Upper lobe of right lung (tissue), 1 donor: ENCODE measurements at regions not wholly inside any gene's neighbourhood (a gene's known extent, or its start where the extent isn't known, plus 50 kb on each side); places are given as distances from the start of the nearest gene placed in this dataset.

Experiments used
- ATAC-seq: fragments of 200-7000 bp; cut with Tn5 transposase; one replicate; pipeline ENCODE4 v1.9.1; 2020; ENCODE audit warnings: mild to moderate bottlenecking, moderate library complexity
- DNase-seq: peaks from one replicate; pipeline ENCODE4 v3.0.0-alpha.2; 2020
- H3K27ac ChIP-seq: fragments of 200-600 bp; one replicate; pipeline ENCODE4 v1.8.0; 2022
- H3K27me3 ChIP-seq: fragments of 200-600 bp; one replicate; pipeline ENCODE4 v1.8.0; 2022; ENCODE audit warnings: mild to moderate bottlenecking
- H3K36me3 ChIP-seq: fragments of 200-600 bp; one replicate; pipeline ENCODE4 v1.8.0; 2022
- H3K4me1 ChIP-seq: fragments of 200-600 bp; one replicate; pipeline ENCODE4 v1.8.0; 2022
- H3K4me3 ChIP-seq: fragments of 200-600 bp; one replicate; pipeline ENCODE4 v1.8.0; 2022; ENCODE audit warnings: mild to moderate bottlenecking
- H3K9me3 ChIP-seq: fragments of 200-600 bp; one replicate; pipeline ENCODE4 v1.8.0; 2022
- CTCF ChIP-seq: fragments of 200-600 bp; IDR thresholded peaks from one replicate; pipeline ENCODE4 v1.8.0; 2022; ENCODE audit warnings: antibody characterized with exemption
- intact Hi-C: fragments of 100-400 bp; cut with DNase I; formaldehyde crosslinking; loops from one replicate; pipeline ENCODE4 v1.11.0; 2022
- donor health status: DM: no; HTN: yes; CAD: no; lungs with severe emphysema.

DNA sequence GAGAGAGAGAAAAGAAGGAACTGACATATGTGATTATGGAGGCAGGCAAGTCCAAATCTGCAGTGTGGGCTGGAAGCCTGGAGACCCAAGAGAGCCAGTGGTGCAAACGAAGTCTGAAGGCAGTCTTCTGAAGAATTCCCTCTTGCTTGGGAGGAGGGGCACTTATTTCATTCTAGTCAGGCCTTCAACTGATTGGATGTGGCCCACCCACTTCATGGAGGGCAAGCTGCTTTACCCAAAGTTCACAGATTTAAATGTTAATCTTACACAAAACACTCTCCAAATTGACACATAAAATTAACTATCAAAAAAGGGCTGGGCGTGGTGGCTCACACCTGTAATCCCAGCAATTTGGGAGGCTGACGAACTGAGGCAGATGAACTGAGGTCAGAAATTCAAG is 103.5 kb upstream of the RAB3GAP2 start:
- intact Hi-C loops = no loop called here
- DNase-seq (no peak), ATAC-seq (no peak)
- H3K27me3 ChIP-seq = no peaks in the 10 kb centered on the region
- no peak overlapping the region for H3K27ac ChIP-seq
- no peak for TF ChIP-seq CTCF
- H3K4me3 ChIP-seq = no peak overlapping the region
- no peaks in the 10 kb centered on the region for H3K9me3 ChIP-seq
- no peaks in the 10 kb centered on the region for H3K4me1 ChIP-seq
- no peaks in the 10 kb centered on the region for H3K36me3 ChIP-seq

DNA sequence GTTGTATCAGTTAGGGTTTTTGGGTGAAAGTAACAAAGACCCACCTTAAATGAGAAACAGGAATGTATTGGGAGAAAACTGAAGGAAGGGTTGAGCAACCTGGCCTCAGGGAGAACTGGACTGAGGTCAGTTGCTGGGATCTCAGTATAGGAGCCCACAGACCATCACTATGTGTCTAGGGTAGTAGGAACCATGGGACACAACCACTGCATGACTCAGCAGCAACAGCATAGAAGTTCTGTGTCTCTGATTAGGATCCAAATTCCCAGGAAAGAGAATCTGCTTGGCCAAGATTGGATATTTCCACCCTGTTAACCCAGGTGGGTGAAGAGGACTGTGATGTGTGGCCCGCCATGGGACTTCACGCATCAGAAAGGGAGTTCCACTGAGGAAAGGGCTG is 102.2 kb upstream of the RAB3GAP2 start:
- no peak overlapping the region for H3K4me3 ChIP-seq
- no peak for DNase-seq
- no peak for TF ChIP-seq CTCF
- H3K36me3 ChIP-seq = no peaks in the 10 kb centered on the region
- H3K4me1 ChIP-seq = no peaks in the 10 kb centered on the region
- intact Hi-C loops = no loop called here
- no peaks in the 10 kb centered on the region for H3K9me3 ChIP-seq
- H3K27me3 ChIP-seq = no peaks in the 10 kb centered on the region
- no peak overlapping the region for H3K27ac ChIP-seq
- ATAC-seq = no peak

DNA sequence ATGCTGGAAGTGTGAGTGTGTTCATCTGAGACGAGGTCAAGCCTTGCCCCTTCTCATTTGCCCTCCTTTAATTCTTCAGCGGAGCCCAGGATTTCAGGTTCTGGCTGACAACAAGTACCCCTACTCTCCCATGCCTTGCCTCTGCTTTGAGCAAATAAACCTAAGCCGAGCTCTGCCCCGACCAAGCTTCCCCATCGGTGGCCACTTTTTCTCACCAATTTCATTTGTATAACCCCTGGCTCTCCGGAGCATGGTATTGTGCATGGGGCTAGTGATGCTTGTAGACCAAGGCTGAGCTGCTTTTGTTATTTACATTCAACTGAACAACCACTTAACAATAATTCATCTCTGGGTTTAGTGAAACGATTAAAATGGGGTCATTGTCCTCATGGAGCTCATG is 100.2 kb upstream of the RAB3GAP2 start:
- no peaks in the 10 kb centered on the region for H3K27me3 ChIP-seq
- ATAC-seq = no peak
- no peak overlapping the region for H3K4me3 ChIP-seq
- H3K4me1 ChIP-seq = no peaks in the 10 kb centered on the region
- H3K27ac ChIP-seq = no peak overlapping the region
- TF ChIP-seq CTCF = no peak
- intact Hi-C loops = no loop called here
- no peak for DNase-seq
- no peaks in the 10 kb centered on the region for H3K9me3 ChIP-seq
- no peaks in the 10 kb centered on the region for H3K36me3 ChIP-seq

DNA sequence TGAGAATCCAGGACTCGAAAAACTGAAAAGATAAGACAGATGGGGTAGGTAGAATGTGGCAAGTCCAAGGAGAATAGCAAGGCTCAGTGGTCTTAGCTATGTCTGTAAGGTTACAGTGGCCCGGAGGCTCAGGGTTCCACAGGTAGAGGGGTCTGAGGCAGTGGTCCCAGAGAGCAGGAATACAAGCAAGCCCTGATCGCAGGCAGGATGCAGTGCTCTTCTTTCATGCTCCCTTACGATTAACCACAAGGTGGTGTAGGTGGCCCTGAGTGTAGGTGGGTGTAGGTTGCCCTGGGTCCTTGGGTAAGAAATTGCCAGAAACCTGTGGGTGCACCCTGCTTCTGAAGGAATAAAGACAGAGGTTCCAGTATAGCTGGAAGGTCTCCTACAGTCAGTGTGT is 99.1 kb upstream of the RAB3GAP2 start:
- H3K36me3 ChIP-seq = no peaks in the 10 kb centered on the region
- H3K27ac ChIP-seq = no peak overlapping the region
- intact Hi-C loops = no loop called here
- no peaks in the 10 kb centered on the region for H3K4me1 ChIP-seq
- no peaks in the 10 kb centered on the region for H3K9me3 ChIP-seq
- DNase-seq (no peak), ATAC-seq (no peak)
- H3K4me3 ChIP-seq = no peak overlapping the region
- TF ChIP-seq CTCF = no peak
- no peaks in the 10 kb centered on the region for H3K27me3 ChIP-seq

DNA sequence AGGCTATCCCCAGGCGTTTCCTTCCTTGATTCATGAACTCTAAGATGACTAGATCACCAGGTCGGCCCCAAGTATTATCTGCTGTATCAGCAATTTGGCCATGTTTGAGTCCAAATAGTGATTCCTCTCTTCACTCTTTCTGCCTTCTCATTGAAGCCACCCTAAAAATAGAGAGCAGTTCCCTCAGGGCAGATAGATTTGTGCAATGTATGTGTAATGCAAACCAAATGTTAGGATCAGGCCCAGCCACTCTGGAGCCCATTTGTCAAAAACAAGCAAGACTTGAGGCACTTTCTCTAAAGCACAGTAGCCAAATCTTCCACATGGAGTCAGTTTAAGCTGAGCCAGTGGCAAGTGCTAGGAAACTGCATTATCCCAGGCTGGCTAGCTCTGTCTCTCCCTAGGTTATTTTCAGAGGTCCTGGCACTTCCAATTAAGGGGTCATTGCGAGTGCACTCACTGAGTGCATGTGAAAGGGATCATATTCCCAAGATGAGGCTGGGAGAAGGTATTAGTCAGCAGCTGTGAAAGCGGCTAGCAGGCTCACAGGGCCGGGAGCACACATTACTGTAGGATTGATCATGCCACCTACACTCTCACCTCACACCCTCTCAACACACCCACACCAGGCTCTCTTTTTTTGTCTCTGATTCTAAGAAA is 97.9 kb upstream of the RAB3GAP2 start:
- Histone ChIP-seq H3K27ac (no peak overlapping the region), H3K36me3 (no peaks in the 10 kb centered on the region), H3K4me3 (no peak overlapping the region), H3K4me1 (no peaks in the 10 kb centered on the region), H3K27me3 (no peaks in the 10 kb centered on the region), H3K9me3 (no peaks in the 10 kb centered on the region)
- intact Hi-C loops = no loop called here
- no peak for TF ChIP-seq CTCF
- DNase-seq (no peak), ATAC-seq (no peak)

DNA sequence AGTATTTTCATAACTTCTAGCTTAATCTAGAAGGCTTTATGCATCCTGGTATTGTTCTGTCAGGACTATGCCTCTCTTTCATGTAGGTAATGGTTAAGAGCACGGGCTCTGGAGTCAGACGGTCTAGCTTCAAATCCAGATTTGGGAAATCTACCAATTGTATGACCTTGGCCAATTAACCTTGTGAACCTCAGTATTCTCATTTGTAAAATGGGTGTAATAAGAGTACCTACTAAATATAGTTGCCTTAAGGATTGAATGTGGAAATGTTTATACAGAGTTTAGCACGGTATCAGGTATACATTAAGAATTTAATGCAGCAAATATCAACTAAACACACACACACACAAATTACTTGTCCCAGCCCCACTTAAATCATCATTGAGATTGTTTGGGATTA is 97.3 kb upstream of the RAB3GAP2 start:
- intact Hi-C loops = no loop called here
- H3K4me1 ChIP-seq = no peaks in the 10 kb centered on the region
- no peak for ATAC-seq

More for the DNA sequence above, 97.3 kb upstream of the RAB3GAP2 start:
- H3K36me3 ChIP-seq = no peaks in the 10 kb centered on the region
- no peaks in the 10 kb centered on the region for H3K9me3 ChIP-seq
- TF ChIP-seq CTCF = no peak
- H3K27me3 ChIP-seq = no peaks in the 10 kb centered on the region
- no peak overlapping the region for H3K4me3 ChIP-seq
- H3K27ac ChIP-seq = no peak overlapping the region
- DNase-seq = no peak
